Uterus (tissue), 2 donors: ENCODE measurements at regions not wholly inside any gene's neighbourhood (a gene's known extent, or its start where the extent isn't known, plus 50 kb on each side); places are given as distances from the start of the nearest gene placed in this dataset.

ENCODE experiments used
- POLR2A ChIP-seq, 2 donors: fragments of 450-650 bp; IDR thresholded peaks; one replicate each; pipeline ENCODE4 v1.6.1; 2016; ENCODE audit warnings: antibody characterized with exemption in 2 of 2, mild to moderate bottlenecking in 1 of 2, moderate library complexity in 1 of 2
- TF ChIP-seq, protein P1 (sequence below), 4 experiments: fragments of 200-600 bp in 2 of 4; fragments of 450-650 bp in 2 of 4; sonication (generic) in 2 of 4; IDR thresholded peaks; one replicate each; pipeline ENCODE4 v1.5.1; 2016 to 2019; ENCODE audit warnings: antibody characterized with exemption in 4 of 4, mild to moderate bottlenecking in 2 of 4, moderate library complexity in 1 of 4

- TF ChIP-seq, protein P1, sequence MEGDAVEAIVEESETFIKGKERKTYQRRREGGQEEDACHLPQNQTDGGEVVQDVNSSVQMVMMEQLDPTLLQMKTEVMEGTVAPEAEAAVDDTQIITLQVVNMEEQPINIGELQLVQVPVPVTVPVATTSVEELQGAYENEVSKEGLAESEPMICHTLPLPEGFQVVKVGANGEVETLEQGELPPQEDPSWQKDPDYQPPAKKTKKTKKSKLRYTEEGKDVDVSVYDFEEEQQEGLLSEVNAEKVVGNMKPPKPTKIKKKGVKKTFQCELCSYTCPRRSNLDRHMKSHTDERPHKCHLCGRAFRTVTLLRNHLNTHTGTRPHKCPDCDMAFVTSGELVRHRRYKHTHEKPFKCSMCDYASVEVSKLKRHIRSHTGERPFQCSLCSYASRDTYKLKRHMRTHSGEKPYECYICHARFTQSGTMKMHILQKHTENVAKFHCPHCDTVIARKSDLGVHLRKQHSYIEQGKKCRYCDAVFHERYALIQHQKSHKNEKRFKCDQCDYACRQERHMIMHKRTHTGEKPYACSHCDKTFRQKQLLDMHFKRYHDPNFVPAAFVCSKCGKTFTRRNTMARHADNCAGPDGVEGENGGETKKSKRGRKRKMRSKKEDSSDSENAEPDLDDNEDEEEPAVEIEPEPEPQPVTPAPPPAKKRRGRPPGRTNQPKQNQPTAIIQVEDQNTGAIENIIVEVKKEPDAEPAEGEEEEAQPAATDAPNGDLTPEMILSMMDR (IDR thresholded peaks at IDR 0.05) = no peak
- TF ChIP-seq POLR2A (IDR thresholded peaks at IDR 0.05) = no peak
Observed at GRCh38 chr3:75078290-75078689, 463.8 kb upstream of the CNTN3 start.
